Astrocyte (in vitro differentiated cells and primary cell): ENCODE measurements at regions not wholly inside any gene's neighbourhood (a gene's known extent, or its start where the extent isn't known, plus 50 kb on each side); places are given as distances from the start of the nearest gene placed in this dataset.

ENCODE experiments used
- EZH2 ChIP-seq: IDR thresholded peaks from 2 replicates; pipeline ENCODE4 v1.6.1; 2012; ENCODE audit warnings: mild to moderate bottlenecking, low read length, inconsistent platforms; ENCODE audit not compliant: insufficient read depth
- TF ChIP-seq, protein P1 (sequence below): IDR thresholded peaks from 2 replicates; pipeline ENCODE4 v1.5.1; 2011; ENCODE audit warnings: low read depth, mild to moderate bottlenecking, inconsistent platforms, low read length, moderate library complexity; ENCODE audit not compliant: insufficient read depth

- TF ChIP-seq, protein P1, sequence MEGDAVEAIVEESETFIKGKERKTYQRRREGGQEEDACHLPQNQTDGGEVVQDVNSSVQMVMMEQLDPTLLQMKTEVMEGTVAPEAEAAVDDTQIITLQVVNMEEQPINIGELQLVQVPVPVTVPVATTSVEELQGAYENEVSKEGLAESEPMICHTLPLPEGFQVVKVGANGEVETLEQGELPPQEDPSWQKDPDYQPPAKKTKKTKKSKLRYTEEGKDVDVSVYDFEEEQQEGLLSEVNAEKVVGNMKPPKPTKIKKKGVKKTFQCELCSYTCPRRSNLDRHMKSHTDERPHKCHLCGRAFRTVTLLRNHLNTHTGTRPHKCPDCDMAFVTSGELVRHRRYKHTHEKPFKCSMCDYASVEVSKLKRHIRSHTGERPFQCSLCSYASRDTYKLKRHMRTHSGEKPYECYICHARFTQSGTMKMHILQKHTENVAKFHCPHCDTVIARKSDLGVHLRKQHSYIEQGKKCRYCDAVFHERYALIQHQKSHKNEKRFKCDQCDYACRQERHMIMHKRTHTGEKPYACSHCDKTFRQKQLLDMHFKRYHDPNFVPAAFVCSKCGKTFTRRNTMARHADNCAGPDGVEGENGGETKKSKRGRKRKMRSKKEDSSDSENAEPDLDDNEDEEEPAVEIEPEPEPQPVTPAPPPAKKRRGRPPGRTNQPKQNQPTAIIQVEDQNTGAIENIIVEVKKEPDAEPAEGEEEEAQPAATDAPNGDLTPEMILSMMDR = no peak
- TF ChIP-seq EZH2 = no peak
These were observed 370.8 kb downstream of the DSEL start for GRCh38 chr18:67145586-67146292.
